ENCODE measurements at regions not wholly inside any gene's neighbourhood (a gene's known extent, or its start where the extent isn't known, plus 50 kb on each side); places are given as distances from the start of the nearest gene placed in this dataset.

GRCh38 chr15:66994927-66995656 lies 70.3 kb upstream of the SMAD3 start:
- 0 out of 2 replicates have a peak, but pooled peaks cover 5% of the 10 kb centered on the region for H3K36me3 Mint-ChIP-seq
- DNase-seq (ENCODE audit: low spot score) (no peak), ATAC-seq (no peak)
- ChIA-PET CTCF (interaction anchor here (1.2 kb wide), 1 partner anchor 49 kb away, joined by 4 read pairs; no protein-coding TSS in a partner anchor), POLR2A (no interaction called here)
- H3K4me3 Mint-ChIP-seq = no peak overlapping the region
- TF ChIP-seq NFATC4 (CRISPR knock-in tag; IDR thresholded peaks at IDR 0.05) (no peak), SOX15 (CRISPR knock-in tag; IDR thresholded peaks at IDR 0.05) (no peak), EMX1 (CRISPR knock-in tag; IDR thresholded peaks at IDR 0.05) (no peak), ESRRA (CRISPR knock-in tag; IDR thresholded peaks at IDR 0.05; ENCODE audit: borderline replicate concordance) (no peak), SMAD4 (CRISPR knock-in tag; IDR thresholded peaks at IDR 0.05) (no peak), NR3C1 (CRISPR knock-in tag; conservative IDR thresholded peaks at IDR 0.05; ENCODE audit: low read depth) (no peak), KAT7 (CRISPR knock-in tag; IDR thresholded peaks at IDR 0.05; ENCODE audit: borderline replicate concordance) (no peak), NR2C2 (CRISPR knock-in tag; IDR thresholded peaks at IDR 0.05) (no peak), E2F5 (CRISPR knock-in tag; IDR thresholded peaks at IDR 0.05) (no peak), ZNF423 (CRISPR knock-in tag; IDR thresholded peaks at IDR 0.05) (no peak), CREB1 (CRISPR knock-in tag; IDR thresholded peaks at IDR 0.05) (no peak), ZNF121 (CRISPR knock-in tag; IDR thresholded peaks at IDR 0.05) (no peak), FOXP1 (CRISPR knock-in tag; IDR thresholded peaks at IDR 0.05; ENCODE audit: borderline replicate concordance) (no peak)
- TF ChIP-seq, protein P1, sequence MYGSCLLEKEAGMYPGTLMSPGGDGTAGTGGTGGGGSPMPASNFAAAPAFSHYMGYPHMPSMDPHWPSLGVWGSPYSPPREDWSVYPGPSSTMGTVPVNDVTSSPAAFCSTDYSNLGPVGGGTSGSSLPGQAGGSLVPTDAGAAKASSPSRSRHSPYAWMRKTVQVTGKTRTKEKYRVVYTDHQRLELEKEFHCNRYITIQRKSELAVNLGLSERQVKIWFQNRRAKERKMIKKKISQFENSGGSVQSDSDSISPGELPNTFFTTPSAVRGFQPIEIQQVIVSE (CRISPR knock-in tag; IDR thresholded peaks at IDR 0.05; ENCODE audit: borderline replicate concordance) = no peak
- TF ChIP-seq, protein P2, sequence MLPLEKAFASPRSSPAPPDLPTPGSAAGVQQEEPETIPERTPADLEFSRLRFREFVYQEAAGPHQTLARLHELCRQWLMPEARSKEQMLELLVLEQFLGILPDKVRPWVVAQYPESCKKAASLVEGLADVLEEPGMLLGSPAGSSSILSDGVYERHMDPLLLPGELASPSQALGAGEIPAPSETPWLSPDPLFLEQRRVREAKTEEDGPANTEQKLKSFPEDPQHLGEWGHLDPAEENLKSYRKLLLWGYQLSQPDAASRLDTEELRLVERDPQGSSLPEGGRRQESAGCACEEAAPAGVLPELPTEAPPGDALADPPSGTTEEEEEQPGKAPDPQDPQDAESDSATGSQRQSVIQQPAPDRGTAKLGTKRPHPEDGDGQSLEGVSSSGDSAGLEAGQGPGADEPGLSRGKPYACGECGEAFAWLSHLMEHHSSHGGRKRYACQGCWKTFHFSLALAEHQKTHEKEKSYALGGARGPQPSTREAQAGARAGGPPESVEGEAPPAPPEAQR (CRISPR knock-in tag; IDR thresholded peaks at IDR 0.05) = no peak
- TF ChIP-seq, protein P3, sequence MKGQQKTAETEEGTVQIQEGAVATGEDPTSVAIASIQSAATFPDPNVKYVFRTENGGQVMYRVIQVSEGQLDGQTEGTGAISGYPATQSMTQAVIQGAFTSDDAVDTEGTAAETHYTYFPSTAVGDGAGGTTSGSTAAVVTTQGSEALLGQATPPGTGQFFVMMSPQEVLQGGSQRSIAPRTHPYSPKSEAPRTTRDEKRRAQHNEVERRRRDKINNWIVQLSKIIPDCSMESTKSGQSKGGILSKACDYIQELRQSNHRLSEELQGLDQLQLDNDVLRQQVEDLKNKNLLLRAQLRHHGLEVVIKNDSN (CRISPR knock-in tag; IDR thresholded peaks at IDR 0.05) = no peak
- TF ChIP-seq, protein P4, sequence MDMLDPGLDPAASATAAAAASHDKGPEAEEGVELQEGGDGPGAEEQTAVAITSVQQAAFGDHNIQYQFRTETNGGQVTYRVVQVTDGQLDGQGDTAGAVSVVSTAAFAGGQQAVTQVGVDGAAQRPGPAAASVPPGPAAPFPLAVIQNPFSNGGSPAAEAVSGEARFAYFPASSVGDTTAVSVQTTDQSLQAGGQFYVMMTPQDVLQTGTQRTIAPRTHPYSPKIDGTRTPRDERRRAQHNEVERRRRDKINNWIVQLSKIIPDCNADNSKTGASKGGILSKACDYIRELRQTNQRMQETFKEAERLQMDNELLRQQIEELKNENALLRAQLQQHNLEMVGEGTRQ (CRISPR knock-in tag; IDR thresholded peaks at IDR 0.05) = no peak
- peaks cover 7% of the 10 kb centered on the region for H3K9me3 Mint-ChIP-seq
- peaks cover 3% of the 10 kb centered on the region; the same call in 1 of the 2 replicates for H3K4me1 Mint-ChIP-seq
- no peak overlapping the region for H3K27ac Mint-ChIP-seq
- H3K27me3 Mint-ChIP-seq (ENCODE audit: low read depth) = no peaks in the 10 kb centered on the region

DNA sequence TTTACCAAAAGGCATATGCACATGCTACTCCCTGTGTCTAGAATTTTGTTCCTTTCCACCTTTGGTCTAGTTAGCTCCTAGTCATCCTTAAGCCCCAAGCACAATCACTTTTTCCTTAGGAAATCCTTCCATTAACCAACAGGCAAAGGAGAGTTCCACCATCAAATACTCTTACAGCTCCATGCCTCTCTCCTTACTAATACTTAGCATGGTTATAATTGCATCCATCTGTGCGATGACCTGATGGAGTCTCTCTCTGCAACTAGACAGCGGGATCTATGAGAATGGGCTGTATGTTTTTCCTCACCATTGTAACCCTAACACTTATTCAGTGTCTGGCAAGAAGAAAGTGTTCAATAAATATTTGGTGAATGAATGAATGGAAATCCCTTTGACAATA lies 69.3 kb upstream of the SMAD3 start:
- POLR2A ChIA-PET = no interaction called here
- no peaks in the 10 kb centered on the region for H3K27me3 Mint-ChIP-seq (ENCODE audit: low read depth)
- DNase-seq (ENCODE audit: low spot score) (no peak), ATAC-seq (no peak)
- no peak overlapping the region for H3K27ac Mint-ChIP-seq
- peaks cover 7% of the 10 kb centered on the region for H3K9me3 Mint-ChIP-seq
- H3K4me1 Mint-ChIP-seq = peaks cover 3% of the 10 kb centered on the region; the same call in 1 of the 2 replicates
- 0 out of 2 replicates have a peak, but pooled peaks cover 5% of the 10 kb centered on the region for H3K36me3 Mint-ChIP-seq
- no peak overlapping the region for H3K4me3 Mint-ChIP-seq
- CTCF ChIA-PET = interaction anchor here (1.2 kb wide), 1 partner anchor 50 kb away, joined by 4 read pairs; no protein-coding TSS in a partner anchor
- TF ChIP-seq ZNF396 (CRISPR knock-in tag; IDR thresholded peaks at IDR 0.05; ENCODE audit: borderline replicate concordance) (no peak), ZNF425 (CRISPR knock-in tag; conservative IDR thresholded peaks at IDR 0.05) (no peak), ZNF416 (CRISPR knock-in tag; IDR thresholded peaks at IDR 0.05) (no peak), CREB1 (CRISPR knock-in tag; IDR thresholded peaks at IDR 0.05) (no peak), ZNF263 (CRISPR knock-in tag; IDR thresholded peaks at IDR 0.05; ENCODE audit: low read depth) (no peak), AR (CRISPR knock-in tag; IDR thresholded peaks at IDR 0.05) (no peak), NFE2L1 (CRISPR knock-in tag; IDR thresholded peaks at IDR 0.05) (no peak)
- TF ChIP-seq, protein P1 (CRISPR knock-in tag; IDR thresholded peaks at IDR 0.05; ENCODE audit: borderline replicate concordance) = no peak
